HL-60 (cell line): ENCODE measurements at regions not wholly inside any gene's neighbourhood (a gene's known extent, or its start where the extent isn't known, plus 50 kb on each side); places are given as distances from the start of the nearest gene placed in this dataset.

Source experiments
- DNase-seq, 2 experiments: peaks; one replicate each; pipeline ENCODE4 v3.0.0-alpha.2; 2010 to 2020; ENCODE audit warnings: low read depth in 1 of 2, low spot score in 1 of 2
- H3K27ac ChIP-seq: fragments of 250-450 bp; sonication (Bioruptor Pico); replicated peaks from 2 replicates; pipeline ENCODE4 v1.5.1; 2020; ENCODE audit warnings: mild to moderate bottlenecking, moderate library complexity
- H3K27me3 ChIP-seq: fragments of 250-450 bp; sonication (Bioruptor Pico); 2 replicates; pipeline ENCODE4 v1.5.1; 2021; ENCODE audit warnings: mild to moderate bottlenecking, moderate library complexity; ENCODE audit not compliant: insufficient read depth, poor library complexity, severe bottlenecking
- H3K4me3 ChIP-seq: replicated peaks from 2 replicates; pipeline ENCODE4 v1.5.1; 2011; ENCODE audit warnings: mild to moderate bottlenecking, control low read depth, low read length; ENCODE audit not compliant: insufficient read depth
- CTCF ChIP-seq: IDR thresholded peaks from one replicate; pipeline ENCODE4 v1.5.1; 2011; ENCODE audit warnings: low read length, control low read depth, inconsistent platforms; ENCODE audit not compliant: insufficient read depth
- GABPA ChIP-seq: IDR thresholded peaks from 2 replicates; pipeline ENCODE4 v1.6.1; 2012; ENCODE audit warnings: low read depth
- POLR2AphosphoS5 ChIP-seq: IDR thresholded peaks from 2 replicates; pipeline ENCODE4 v1.6.1; 2012; ENCODE audit warnings: low read depth
- SPI1 ChIP-seq: IDR thresholded peaks from 2 replicates; pipeline ENCODE4 v1.6.1; 2012; ENCODE audit warnings: low read depth, mild to moderate bottlenecking, borderline replicate concordance
- TF ChIP-seq, protein P1 (sequence below): IDR thresholded peaks from 2 replicates; pipeline ENCODE4 v1.6.1; 2012; ENCODE audit warnings: low read depth; ENCODE audit not compliant: insufficient replicate concordance

- no peak for DNase-seq
- Histone ChIP-seq H3K27ac (no peak overlapping the region), H3K27me3 (no peaks in the 10 kb centered on the region), H3K4me3 (no peak overlapping the region)
- TF ChIP-seq, protein P1, sequence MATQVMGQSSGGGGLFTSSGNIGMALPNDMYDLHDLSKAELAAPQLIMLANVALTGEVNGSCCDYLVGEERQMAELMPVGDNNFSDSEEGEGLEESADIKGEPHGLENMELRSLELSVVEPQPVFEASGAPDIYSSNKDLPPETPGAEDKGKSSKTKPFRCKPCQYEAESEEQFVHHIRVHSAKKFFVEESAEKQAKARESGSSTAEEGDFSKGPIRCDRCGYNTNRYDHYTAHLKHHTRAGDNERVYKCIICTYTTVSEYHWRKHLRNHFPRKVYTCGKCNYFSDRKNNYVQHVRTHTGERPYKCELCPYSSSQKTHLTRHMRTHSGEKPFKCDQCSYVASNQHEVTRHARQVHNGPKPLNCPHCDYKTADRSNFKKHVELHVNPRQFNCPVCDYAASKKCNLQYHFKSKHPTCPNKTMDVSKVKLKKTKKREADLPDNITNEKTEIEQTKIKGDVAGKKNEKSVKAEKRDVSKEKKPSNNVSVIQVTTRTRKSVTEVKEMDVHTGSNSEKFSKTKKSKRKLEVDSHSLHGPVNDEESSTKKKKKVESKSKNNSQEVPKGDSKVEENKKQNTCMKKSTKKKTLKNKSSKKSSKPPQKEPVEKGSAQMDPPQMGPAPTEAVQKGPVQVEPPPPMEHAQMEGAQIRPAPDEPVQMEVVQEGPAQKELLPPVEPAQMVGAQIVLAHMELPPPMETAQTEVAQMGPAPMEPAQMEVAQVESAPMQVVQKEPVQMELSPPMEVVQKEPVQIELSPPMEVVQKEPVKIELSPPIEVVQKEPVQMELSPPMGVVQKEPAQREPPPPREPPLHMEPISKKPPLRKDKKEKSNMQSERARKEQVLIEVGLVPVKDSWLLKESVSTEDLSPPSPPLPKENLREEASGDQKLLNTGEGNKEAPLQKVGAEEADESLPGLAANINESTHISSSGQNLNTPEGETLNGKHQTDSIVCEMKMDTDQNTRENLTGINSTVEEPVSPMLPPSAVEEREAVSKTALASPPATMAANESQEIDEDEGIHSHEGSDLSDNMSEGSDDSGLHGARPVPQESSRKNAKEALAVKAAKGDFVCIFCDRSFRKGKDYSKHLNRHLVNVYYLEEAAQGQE = no peak
- TF ChIP-seq GABPA = no peak
- no peak for TF ChIP-seq POLR2AphosphoS5
- no peak for TF ChIP-seq SPI1
- no peak for TF ChIP-seq CTCF
Observed at GRCh38 chr1:91123319-91123718, 101.5 kb upstream of the ZNF644 start.

DNA sequence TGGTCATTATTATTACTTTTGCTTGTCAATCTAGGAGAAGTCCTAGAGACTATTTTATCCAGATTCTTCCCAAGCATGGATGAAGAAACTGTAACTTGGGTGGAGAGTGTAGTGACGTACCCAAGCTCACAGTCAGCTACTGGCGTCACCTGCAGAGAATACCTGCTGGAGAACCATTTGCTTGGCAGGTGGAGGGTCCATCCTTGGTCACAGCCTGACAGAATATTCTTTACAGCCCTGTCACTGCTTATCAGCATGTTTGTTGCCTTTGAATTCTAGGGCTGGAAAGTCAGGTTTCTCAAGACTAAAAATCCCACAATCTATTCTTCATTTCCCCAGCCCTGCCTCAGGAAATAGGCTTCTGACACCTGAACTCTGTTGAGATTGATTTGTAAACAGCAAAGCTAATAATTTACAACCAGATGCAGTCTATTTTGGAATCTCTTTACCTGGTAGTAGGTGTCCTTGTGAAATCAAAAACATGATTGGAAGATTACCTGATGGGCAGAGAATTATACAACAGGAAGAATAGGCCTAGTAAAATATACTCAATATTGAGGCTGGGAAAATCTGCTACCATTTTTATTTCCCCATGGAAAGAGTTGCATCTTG lies 100.4 kb upstream of the ZNF644 start:
- TF ChIP-seq CTCF (no peak), GABPA (no peak), POLR2AphosphoS5 (no peak), SPI1 (no peak)
- TF ChIP-seq, protein P1 = no peak
- H3K27me3 ChIP-seq = no peaks in the 10 kb centered on the region
- H3K4me3 ChIP-seq = no peak overlapping the region
- DNase-seq = no peak
- H3K27ac ChIP-seq = no peak overlapping the region

GRCh38 chr1:91121366-91121765 lies 99.5 kb upstream of the ZNF644 start:
- TF ChIP-seq CTCF = no peak
- no peak for TF ChIP-seq SPI1
- TF ChIP-seq GABPA = no peak
- TF ChIP-seq, protein P1 = no peak
- no peak for TF ChIP-seq POLR2AphosphoS5
- DNase-seq = no peak
- Histone ChIP-seq H3K27ac (no peak overlapping the region), H3K27me3 (no peaks in the 10 kb centered on the region), H3K4me3 (no peak overlapping the region)
